ENCODE measurements at regions not wholly inside any gene's neighbourhood (a gene's known extent, or its start where the extent isn't known, plus 50 kb on each side); places are given as distances from the start of the nearest gene placed in this dataset.

- Mint-ChIP-seq H3K27ac (ENCODE audit: unreplicated experiment) (no peak overlapping the region), H3K4me3 (ENCODE audit: unreplicated experiment) (no peak overlapping the region), H3K36me3 (ENCODE audit: low read depth, unreplicated experiment) (no peaks in the 10 kb centered on the region), H3K9me3 (ENCODE audit: unreplicated experiment) (no peaks in the 10 kb centered on the region), H3K27me3 (ENCODE audit: unreplicated experiment) (no peaks in the 10 kb centered on the region), H3K4me1 (ENCODE audit: unreplicated experiment) (no peaks in the 10 kb centered on the region)
- no peak for TF ChIP-seq CTCF (IDR thresholded peaks at IDR 0.05; ENCODE audit: unreplicated experiment)
- DNase-seq (ENCODE audit: low spot score), result no peak
These were observed 674.2 kb downstream of the TBL1XR1 start for GRCh38 chr3:176523114-176523513.

GRCh38 chr3:176522436-176522835, 674.8 kb downstream of the TBL1XR1 start:
- no peaks in the 10 kb centered on the region for H3K36me3 Mint-ChIP-seq (ENCODE audit: low read depth, unreplicated experiment)
- no peaks in the 10 kb centered on the region for H3K27me3 Mint-ChIP-seq (ENCODE audit: unreplicated experiment)
- no peak overlapping the region for H3K27ac Mint-ChIP-seq (ENCODE audit: unreplicated experiment)
- no peaks in the 10 kb centered on the region for H3K4me1 Mint-ChIP-seq (ENCODE audit: unreplicated experiment)
- TF ChIP-seq CTCF (IDR thresholded peaks at IDR 0.05; ENCODE audit: unreplicated experiment), result no peak
- no peak for DNase-seq (ENCODE audit: low spot score)
- no peak overlapping the region for H3K4me3 Mint-ChIP-seq (ENCODE audit: unreplicated experiment)
- H3K9me3 Mint-ChIP-seq (ENCODE audit: unreplicated experiment), result no peaks in the 10 kb centered on the region

- Mint-ChIP-seq H3K9me3 (ENCODE audit: unreplicated experiment) (no peaks in the 10 kb centered on the region), H3K27ac (ENCODE audit: unreplicated experiment) (no peak overlapping the region), H3K4me3 (ENCODE audit: unreplicated experiment) (no peak overlapping the region), H3K4me1 (ENCODE audit: unreplicated experiment) (no peaks in the 10 kb centered on the region), H3K27me3 (ENCODE audit: unreplicated experiment) (no peaks in the 10 kb centered on the region), H3K36me3 (ENCODE audit: low read depth, unreplicated experiment) (no peaks in the 10 kb centered on the region)
- TF ChIP-seq CTCF (IDR thresholded peaks at IDR 0.05; ENCODE audit: unreplicated experiment), result no peak
- DNase-seq (ENCODE audit: low spot score), result no peak
These were observed 675.6 kb downstream of the TBL1XR1 start for GRCh38 chr3:176521531-176522175.

- H3K27ac Mint-ChIP-seq (ENCODE audit: unreplicated experiment), result no peak overlapping the region
- no peaks in the 10 kb centered on the region for H3K27me3 Mint-ChIP-seq (ENCODE audit: unreplicated experiment)
- H3K4me3 Mint-ChIP-seq (ENCODE audit: unreplicated experiment), result no peak overlapping the region
- H3K9me3 Mint-ChIP-seq (ENCODE audit: unreplicated experiment), result peaks cover 16% of the 10 kb centered on the region
- TF ChIP-seq CTCF (IDR thresholded peaks at IDR 0.05; ENCODE audit: unreplicated experiment), result peak; percentile 72
- no peaks in the 10 kb centered on the region for H3K4me1 Mint-ChIP-seq (ENCODE audit: unreplicated experiment)
- peaks cover 18% of the 10 kb centered on the region for H3K36me3 Mint-ChIP-seq (ENCODE audit: low read depth, unreplicated experiment)
- DNase-seq (ENCODE audit: low spot score), result peak; percentile 56
These were observed 683.0 kb downstream of the TBL1XR1 start for GRCh38 chr3:176514297-176514696.

GRCh38 chr3:176513604-176514003, 683.7 kb downstream of the TBL1XR1 start:
- Mint-ChIP-seq H3K4me1 (ENCODE audit: unreplicated experiment) (no peaks in the 10 kb centered on the region), H3K27ac (ENCODE audit: unreplicated experiment) (no peak overlapping the region), H3K27me3 (ENCODE audit: unreplicated experiment) (peaks cover 1% of the 10 kb centered on the region), H3K9me3 (ENCODE audit: unreplicated experiment) (peaks cover 16% of the 10 kb centered on the region), H3K4me3 (ENCODE audit: unreplicated experiment) (no peak overlapping the region), H3K36me3 (ENCODE audit: low read depth, unreplicated experiment) (peaks cover 18% of the 10 kb centered on the region)
- no peak for DNase-seq (ENCODE audit: low spot score)
- TF ChIP-seq CTCF (IDR thresholded peaks at IDR 0.05; ENCODE audit: unreplicated experiment), result no peak

All from endothelial cell (in vitro differentiated cells).